ENCODE measurements at regions not wholly inside any gene's neighbourhood (a gene's known extent, or its start where the extent isn't known, plus 50 kb on each side); places are given as distances from the start of the nearest gene placed in this dataset.

GRCh38 chr17:72400863-72401262, 280.0 kb downstream of the SOX9 start:
- no peak overlapping the region for H3K4me3 Mint-ChIP-seq
- ATAC-seq (replicated peaks in 1 of 4) (no peak), DNase-seq (no peak)
- CTCF ChIA-PET = no interaction called here
- H3K27ac Mint-ChIP-seq = no peak overlapping the region
- H3K4me3 ChIP-seq (ENCODE audit: control insufficient read depth in 1 of 2, extremely low read depth in 1 of 2, low read length in 1 of 2) = no peak overlapping the region
- peaks cover 3% of the 10 kb centered on the region for H3K36me3 Mint-ChIP-seq
- POLR2A ChIA-PET = no interaction called here
- no peaks in the 10 kb centered on the region for H3K4me1 ChIP-seq (ENCODE audit: control insufficient read depth in 1 of 2, extremely low read depth in 1 of 2, insufficient read depth in 2 of 2, low read length in 2 of 2)
- 40% methylated on average over 1 of the region's 3 CpGs for WGBS (ENCODE audit: insufficient coverage)
- no peak overlapping the region for H3K27ac ChIP-seq (ENCODE audit: low read length)
- no peaks in the 10 kb centered on the region for H3K36me3 ChIP-seq (ENCODE audit: control insufficient read depth in 2 of 2, extremely low read depth in 1 of 2, insufficient read depth in 1 of 2, low read length in 1 of 2)
- no peaks in the 10 kb centered on the region for H3K27me3 ChIP-seq (replicated peaks in 1 of 2; ENCODE audit: control insufficient read depth in 2 of 2, extremely low read depth in 1 of 2, insufficient read depth in 2 of 2, low read length in 1 of 2)
- no peaks in the 10 kb centered on the region for H3K4me1 Mint-ChIP-seq
- no peaks in the 10 kb centered on the region for H3K9me3 ChIP-seq
- peaks cover 0 to 4% (median 0%) of the 10 kb centered on the region in 3 donors for H3K9me3 Mint-ChIP-seq
- peaks cover 0 to 8% of the 10 kb centered on the region in 2 donors for H3K27me3 Mint-ChIP-seq

GRCh38 chr17:72401883-72402726, 281.3 kb downstream of the SOX9 start:
- Histone ChIP-seq H3K4me1 (ENCODE audit: control insufficient read depth in 1 of 2, extremely low read depth in 1 of 2, insufficient read depth in 2 of 2, low read length in 2 of 2) (no peaks in the 10 kb centered on the region), H3K27me3 (replicated peaks in 1 of 2; ENCODE audit: control insufficient read depth in 2 of 2, extremely low read depth in 1 of 2, insufficient read depth in 2 of 2, low read length in 1 of 2) (no peaks in the 10 kb centered on the region), H3K4me3 (ENCODE audit: control insufficient read depth in 1 of 2, extremely low read depth in 1 of 2, low read length in 1 of 2) (no peak overlapping the region), H3K9me3 (no peaks in the 10 kb centered on the region), H3K36me3 (ENCODE audit: control insufficient read depth in 2 of 2, extremely low read depth in 1 of 2, insufficient read depth in 1 of 2, low read length in 1 of 2) (no peaks in the 10 kb centered on the region), H3K27ac (ENCODE audit: low read length) (no peak overlapping the region)
- no peak for ATAC-seq (replicated peaks in 1 of 4)
- CTCF ChIA-PET = no interaction called here
- WGBS (ENCODE audit: insufficient coverage) = 82% methylated on average over 3 of the region's 5 CpGs
- no peak overlapping the region for H3K4me3 Mint-ChIP-seq
- peaks cover 0 to 4% (median 0%) of the 10 kb centered on the region in 3 donors for H3K9me3 Mint-ChIP-seq
- POLR2A ChIA-PET = interaction anchor here in 1 of 2 donors (0.6 kb wide), 1 partner anchor 1802 kb away, joined by 3 read pairs; no protein-coding TSS in a partner anchor
- H3K36me3 Mint-ChIP-seq = peaks cover 3% of the 10 kb centered on the region
- no peaks in the 10 kb centered on the region for H3K4me1 Mint-ChIP-seq
- no peak overlapping the region for H3K27ac Mint-ChIP-seq
- no peak for DNase-seq
- H3K27me3 Mint-ChIP-seq = peaks cover 0 to 8% of the 10 kb centered on the region in 2 donors

GRCh38 chr17:72402727-72403210, 281.9 kb downstream of the SOX9 start:
- H3K36me3 Mint-ChIP-seq = peaks cover 3% of the 10 kb centered on the region
- no peaks in the 10 kb centered on the region for H3K4me1 ChIP-seq (ENCODE audit: control insufficient read depth in 1 of 2, extremely low read depth in 1 of 2, insufficient read depth in 2 of 2, low read length in 2 of 2)
- DNase-seq (no peak), ATAC-seq (replicated peaks in 1 of 4) (no peak)
- no peak overlapping the region for H3K4me3 ChIP-seq (ENCODE audit: control insufficient read depth in 1 of 2, extremely low read depth in 1 of 2, low read length in 1 of 2)
- WGBS (ENCODE audit: insufficient coverage) = 60% methylated on average over 4 of the region's 5 CpGs
- H3K27me3 ChIP-seq (replicated peaks in 1 of 2; ENCODE audit: control insufficient read depth in 2 of 2, extremely low read depth in 1 of 2, insufficient read depth in 2 of 2, low read length in 1 of 2) = no peaks in the 10 kb centered on the region
- H3K36me3 ChIP-seq (ENCODE audit: control insufficient read depth in 2 of 2, extremely low read depth in 1 of 2, insufficient read depth in 1 of 2, low read length in 1 of 2) = no peaks in the 10 kb centered on the region
- ChIA-PET CTCF (no interaction called here), POLR2A (no interaction called here)
- H3K4me3 Mint-ChIP-seq = no peak overlapping the region
- H3K27ac Mint-ChIP-seq = no peak overlapping the region
- H3K27me3 Mint-ChIP-seq = peaks cover 0 to 6% of the 10 kb centered on the region in 2 donors
- H3K4me1 Mint-ChIP-seq = no peaks in the 10 kb centered on the region
- peaks cover 0 to 1% (median 0%) of the 10 kb centered on the region in 3 donors for H3K9me3 Mint-ChIP-seq
- no peak overlapping the region for H3K27ac ChIP-seq (ENCODE audit: low read length)
- no peaks in the 10 kb centered on the region for H3K9me3 ChIP-seq

DNA sequence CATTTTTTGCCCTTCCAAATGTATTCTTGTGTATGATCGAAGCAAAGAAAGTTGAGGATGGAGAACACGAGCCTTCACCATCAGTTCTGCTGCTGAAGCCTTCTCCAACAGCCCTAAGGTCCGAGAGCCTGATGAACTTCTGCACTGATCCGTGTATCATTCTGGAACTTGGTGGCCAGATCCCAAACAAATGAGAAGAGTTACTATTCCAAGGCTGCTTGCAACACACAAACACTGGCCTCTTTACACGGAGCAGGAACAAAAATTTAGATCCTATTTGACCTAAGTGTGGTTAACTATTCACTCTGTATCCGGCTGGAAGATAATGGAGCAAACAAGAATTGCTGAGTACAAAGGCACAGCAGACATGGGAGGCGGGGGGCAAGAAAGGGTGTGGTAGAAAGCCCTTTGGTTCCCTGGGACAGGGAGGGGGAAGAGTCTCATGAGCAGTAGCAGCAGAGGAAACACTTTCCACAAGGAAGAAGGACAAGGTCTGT, 282.9 kb downstream of the SOX9 start:
- WGBS (ENCODE audit: insufficient coverage) = 72% methylated on average over 5 of the region's 7 CpGs
- H3K9me3 ChIP-seq = no peaks in the 10 kb centered on the region
- ChIA-PET POLR2A (no interaction called here), CTCF (no interaction called here)
- Mint-ChIP-seq H3K27ac (no peak overlapping the region), H3K4me3 (no peak overlapping the region), H3K36me3 (peaks cover 3% of the 10 kb centered on the region), H3K27me3 (peaks cover 0 to 4% of the 10 kb centered on the region in 2 donors), H3K4me1 (no peaks in the 10 kb centered on the region), H3K9me3 (no peaks in the 10 kb centered on the region)
- DNase-seq = no peak
- no peaks in the 10 kb centered on the region for H3K36me3 ChIP-seq (ENCODE audit: control insufficient read depth in 2 of 2, extremely low read depth in 1 of 2, insufficient read depth in 1 of 2, low read length in 1 of 2)
- no peaks in the 10 kb centered on the region for H3K4me1 ChIP-seq (ENCODE audit: control insufficient read depth in 1 of 2, extremely low read depth in 1 of 2, insufficient read depth in 2 of 2, low read length in 2 of 2)
- H3K27ac ChIP-seq (ENCODE audit: low read length) = no peak overlapping the region
- no peak for ATAC-seq (replicated peaks in 1 of 4)
- no peaks in the 10 kb centered on the region for H3K27me3 ChIP-seq (replicated peaks in 1 of 2; ENCODE audit: control insufficient read depth in 2 of 2, extremely low read depth in 1 of 2, insufficient read depth in 2 of 2, low read length in 1 of 2)
- no peak overlapping the region for H3K4me3 ChIP-seq (ENCODE audit: control insufficient read depth in 1 of 2, extremely low read depth in 1 of 2, low read length in 1 of 2)

GRCh38 chr17:72404872-72405271, 284.1 kb downstream of the SOX9 start:
- no peaks in the 10 kb centered on the region for H3K4me1 Mint-ChIP-seq
- H3K4me3 ChIP-seq (ENCODE audit: control insufficient read depth in 1 of 2, extremely low read depth in 1 of 2, low read length in 1 of 2) = no peak overlapping the region
- ChIA-PET CTCF (no interaction called here), POLR2A (no interaction called here)
- ATAC-seq (replicated peaks in 1 of 4) (no peak), DNase-seq (no peak)
- H3K27ac Mint-ChIP-seq = no peak overlapping the region
- H3K4me1 ChIP-seq (ENCODE audit: control insufficient read depth in 1 of 2, extremely low read depth in 1 of 2, insufficient read depth in 2 of 2, low read length in 2 of 2) = no peaks in the 10 kb centered on the region
- no peaks in the 10 kb centered on the region for H3K9me3 Mint-ChIP-seq
- H3K9me3 ChIP-seq = no peaks in the 10 kb centered on the region
- no peak overlapping the region for H3K4me3 Mint-ChIP-seq
- WGBS (ENCODE audit: insufficient coverage) = no CpG with 5 or more reads among the region's 4 CpGs
- no peak overlapping the region for H3K27ac ChIP-seq (ENCODE audit: low read length)
- peaks cover 0 to 4% of the 10 kb centered on the region in 2 donors for H3K27me3 Mint-ChIP-seq
- H3K36me3 ChIP-seq (ENCODE audit: control insufficient read depth in 2 of 2, extremely low read depth in 1 of 2, insufficient read depth in 1 of 2, low read length in 1 of 2) = no peaks in the 10 kb centered on the region
- peaks cover 3% of the 10 kb centered on the region for H3K36me3 Mint-ChIP-seq
- no peaks in the 10 kb centered on the region for H3K27me3 ChIP-seq (replicated peaks in 1 of 2; ENCODE audit: control insufficient read depth in 2 of 2, extremely low read depth in 1 of 2, insufficient read depth in 2 of 2, low read length in 1 of 2)

- H3K27me3 Mint-ChIP-seq = peaks cover 0 to 4% of the 10 kb centered on the region in 2 donors
- Histone ChIP-seq H3K4me3 (ENCODE audit: control insufficient read depth in 1 of 2, extremely low read depth in 1 of 2, low read length in 1 of 2) (no peak overlapping the region), H3K27ac (ENCODE audit: low read length) (no peak overlapping the region), H3K9me3 (no peaks in the 10 kb centered on the region), H3K27me3 (replicated peaks in 1 of 2; ENCODE audit: control insufficient read depth in 2 of 2, extremely low read depth in 1 of 2, insufficient read depth in 2 of 2, low read length in 1 of 2) (no peaks in the 10 kb centered on the region), H3K4me1 (ENCODE audit: control insufficient read depth in 1 of 2, extremely low read depth in 1 of 2, insufficient read depth in 2 of 2, low read length in 2 of 2) (no peaks in the 10 kb centered on the region), H3K36me3 (ENCODE audit: control insufficient read depth in 2 of 2, extremely low read depth in 1 of 2, insufficient read depth in 1 of 2, low read length in 1 of 2) (no peaks in the 10 kb centered on the region)
- CTCF ChIA-PET = no interaction called here
- no peak for ATAC-seq (replicated peaks in 1 of 4)
- no peak for DNase-seq
- H3K9me3 Mint-ChIP-seq = no peaks in the 10 kb centered on the region
- peaks cover 3% of the 10 kb centered on the region for H3K36me3 Mint-ChIP-seq
- no peak overlapping the region for H3K4me3 Mint-ChIP-seq
- WGBS (ENCODE audit: insufficient coverage) = 70% methylated on average over 2 of the region's 6 CpGs
- H3K4me1 Mint-ChIP-seq = no peaks in the 10 kb centered on the region
- H3K27ac Mint-ChIP-seq = no peak overlapping the region
- POLR2A ChIA-PET = no interaction called here
These were observed 284.9 kb downstream of the SOX9 start for GRCh38 chr17:72405662-72406230.
